A549 (cell line): ENCODE measurements at regions not wholly inside any gene's neighbourhood (a gene's known extent, or its start where the extent isn't known, plus 50 kb on each side); places are given as distances from the start of the nearest gene placed in this dataset.

Experiments
- FOSL2 ChIP-seq, 2 experiments: fragments of 450-650 bp in 1 of 2; fragments of >200 bp in 1 of 2; sonication (Bioruptor Twin) in 1 of 2; formaldehyde crosslinking; IDR thresholded peaks; 2 replicates each; pipeline versions ENCODE4 v1.5.0 to v1.6.1; 2016 to 2020; ENCODE audit warnings: mild to moderate bottlenecking in 1 of 2, moderate library complexity in 1 of 2
- HOXA7 ChIP-seq: fragments of 250-450 bp; sonication (Bioruptor Pico); IDR thresholded peaks from 2 replicates; pipeline ENCODE4 v1.5.0; 2020; ENCODE audit warnings: mild to moderate bottlenecking, moderate library complexity
- JUN ChIP-seq, 2 experiments: fragments of >200 bp; sonication (Bioruptor Twin); formaldehyde crosslinking; IDR thresholded peaks; 2 replicates in 1 of 2; 3 replicates in 1 of 2; pipeline ENCODE4 v1.6.1; 2016 to 2017
- POLR2A ChIP-seq: IDR thresholded peaks from 2 replicates; pipeline ENCODE4 v1.6.1; 2012; ENCODE audit warnings: mild to moderate bottlenecking, low read length
- POLR2AphosphoS2 ChIP-seq: conservative IDR thresholded peaks from 2 replicates; pipeline ENCODE4 v1.6.1; 2012; ENCODE audit warnings: low read length, improper control_type of control experiment, inconsistent platforms
- RCOR1 ChIP-seq: fragments of 150-350 bp; IDR thresholded peaks from 2 replicates; pipeline ENCODE4 v1.6.1; 2014; ENCODE audit warnings: antibody characterized with exemption, low read length, low read depth
- RFX5 ChIP-seq: fragments of 450-650 bp; IDR thresholded peaks from 2 replicates; pipeline ENCODE4 v1.7.1; 2014; ENCODE audit warnings: antibody characterized with exemption, mild to moderate bottlenecking, moderate library complexity
- SMC3 ChIP-seq: fragments of >200 bp; sonication (Bioruptor Twin); formaldehyde crosslinking; IDR thresholded peaks from 3 replicates; pipeline ENCODE4 v1.6.1; 2018; ENCODE audit warnings: inconsistent platforms
- SREBF2 ChIP-seq: fragments of 450-650 bp; IDR thresholded peaks from 2 replicates; pipeline ENCODE4 v1.6.1; 2014; ENCODE audit warnings: mild to moderate bottlenecking, moderate library complexity
- USF2 ChIP-seq: fragments of 450-650 bp; IDR thresholded peaks from 2 replicates; pipeline ENCODE4 v1.6.1; 2014; ENCODE audit warnings: antibody characterized with exemption
- ZSCAN20 ChIP-seq: fragments of 250-450 bp; sonication (Bioruptor Pico); IDR thresholded peaks from 2 replicates; pipeline ENCODE4 v1.8.0; 2022; ENCODE audit warnings: mild to moderate bottlenecking, moderate library complexity
- TF ChIP-seq, protein P1 (sequence below): fragments of 150-350 bp; IDR thresholded peaks from 2 replicates; pipeline ENCODE4 v1.6.1; 2014; ENCODE audit warnings: low read depth, mild to moderate bottlenecking, low read length
- TF ChIP-seq, protein P2 (sequence below): fragments of >200 bp; sonication (Bioruptor Twin); formaldehyde crosslinking; IDR thresholded peaks from 3 replicates; pipeline ENCODE4 v1.5.1; 2016

DNA sequence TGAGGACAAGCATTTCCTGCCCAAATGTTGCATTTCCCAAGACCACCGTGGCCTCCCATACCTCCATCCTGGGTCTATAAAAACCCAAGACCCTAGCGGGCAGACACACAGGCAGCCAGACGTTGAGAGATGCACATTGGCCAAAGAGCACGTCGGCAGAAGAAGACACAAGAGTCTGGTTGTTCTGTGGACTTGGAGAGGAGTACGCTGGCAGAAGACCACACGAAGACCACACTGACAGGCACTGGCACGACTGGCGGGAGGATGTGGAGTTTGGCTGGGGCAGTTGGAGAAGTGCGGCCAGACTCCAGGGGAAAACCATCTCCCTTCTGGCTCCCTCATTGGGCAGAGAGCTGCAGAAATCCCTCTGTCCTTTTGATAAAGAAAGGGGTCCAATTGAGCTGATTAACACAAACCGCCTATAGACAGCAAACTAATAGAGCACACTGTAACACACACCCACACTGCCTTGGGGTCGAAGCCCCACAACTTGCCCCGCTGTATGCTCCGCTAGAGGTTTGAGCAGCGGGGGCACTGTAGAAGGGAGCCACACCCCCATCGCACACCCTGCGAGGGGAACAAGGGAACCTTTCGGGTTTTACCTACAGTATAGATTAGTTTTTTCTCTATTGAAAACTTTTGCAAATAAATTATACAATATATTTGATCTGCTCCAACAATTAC lies 376.7 kb upstream of the KLHL4 start:
- TF ChIP-seq, protein P1, sequence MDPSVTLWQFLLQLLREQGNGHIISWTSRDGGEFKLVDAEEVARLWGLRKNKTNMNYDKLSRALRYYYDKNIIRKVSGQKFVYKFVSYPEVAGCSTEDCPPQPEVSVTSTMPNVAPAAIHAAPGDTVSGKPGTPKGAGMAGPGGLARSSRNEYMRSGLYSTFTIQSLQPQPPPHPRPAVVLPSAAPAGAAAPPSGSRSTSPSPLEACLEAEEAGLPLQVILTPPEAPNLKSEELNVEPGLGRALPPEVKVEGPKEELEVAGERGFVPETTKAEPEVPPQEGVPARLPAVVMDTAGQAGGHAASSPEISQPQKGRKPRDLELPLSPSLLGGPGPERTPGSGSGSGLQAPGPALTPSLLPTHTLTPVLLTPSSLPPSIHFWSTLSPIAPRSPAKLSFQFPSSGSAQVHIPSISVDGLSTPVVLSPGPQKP = no peak
- TF ChIP-seq, protein P2, sequence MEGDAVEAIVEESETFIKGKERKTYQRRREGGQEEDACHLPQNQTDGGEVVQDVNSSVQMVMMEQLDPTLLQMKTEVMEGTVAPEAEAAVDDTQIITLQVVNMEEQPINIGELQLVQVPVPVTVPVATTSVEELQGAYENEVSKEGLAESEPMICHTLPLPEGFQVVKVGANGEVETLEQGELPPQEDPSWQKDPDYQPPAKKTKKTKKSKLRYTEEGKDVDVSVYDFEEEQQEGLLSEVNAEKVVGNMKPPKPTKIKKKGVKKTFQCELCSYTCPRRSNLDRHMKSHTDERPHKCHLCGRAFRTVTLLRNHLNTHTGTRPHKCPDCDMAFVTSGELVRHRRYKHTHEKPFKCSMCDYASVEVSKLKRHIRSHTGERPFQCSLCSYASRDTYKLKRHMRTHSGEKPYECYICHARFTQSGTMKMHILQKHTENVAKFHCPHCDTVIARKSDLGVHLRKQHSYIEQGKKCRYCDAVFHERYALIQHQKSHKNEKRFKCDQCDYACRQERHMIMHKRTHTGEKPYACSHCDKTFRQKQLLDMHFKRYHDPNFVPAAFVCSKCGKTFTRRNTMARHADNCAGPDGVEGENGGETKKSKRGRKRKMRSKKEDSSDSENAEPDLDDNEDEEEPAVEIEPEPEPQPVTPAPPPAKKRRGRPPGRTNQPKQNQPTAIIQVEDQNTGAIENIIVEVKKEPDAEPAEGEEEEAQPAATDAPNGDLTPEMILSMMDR = no peak
- TF ChIP-seq RFX5 = no peak
- TF ChIP-seq POLR2A = no peak
- TF ChIP-seq RCOR1 = no peak
- no peak for TF ChIP-seq FOSL2 (IDR thresholded peaks at IDR 0.05)
- no peak for TF ChIP-seq FOSL2 (CRISPR knock-in tag; IDR thresholded peaks at IDR 0.05)
- no peak for TF ChIP-seq SREBF2
- no peak for TF ChIP-seq ZSCAN20 (CRISPR knock-in tag)
- TF ChIP-seq POLR2AphosphoS2 = no peak
- TF ChIP-seq USF2 = no peak
- no peak for TF ChIP-seq SMC3
- no peak for TF ChIP-seq JUN (IDR thresholded peaks at IDR 0.05)
- TF ChIP-seq HOXA7 = no peak
